Renal cortical epithelial cell (primary cell): ENCODE measurements at regions not wholly inside any gene's neighbourhood (a gene's known extent, or its start where the extent isn't known, plus 50 kb on each side); places are given as distances from the start of the nearest gene placed in this dataset.
"Not testable (repeated sequence)": the region's sequence is repeated elsewhere in the genome, so short reads cannot be mapped to it uniquely, and the experiment has no call there.

Experiments used
- DNase-seq: peaks from one replicate; pipeline ENCODE4 v3.0.0-alpha.2; 2011; ENCODE audit warnings: low read depth

- no peak for DNase-seq
Observed at GRCh38 chr10:33037726-33038125, 79.7 kb upstream of the ITGB1 start.

DNA sequence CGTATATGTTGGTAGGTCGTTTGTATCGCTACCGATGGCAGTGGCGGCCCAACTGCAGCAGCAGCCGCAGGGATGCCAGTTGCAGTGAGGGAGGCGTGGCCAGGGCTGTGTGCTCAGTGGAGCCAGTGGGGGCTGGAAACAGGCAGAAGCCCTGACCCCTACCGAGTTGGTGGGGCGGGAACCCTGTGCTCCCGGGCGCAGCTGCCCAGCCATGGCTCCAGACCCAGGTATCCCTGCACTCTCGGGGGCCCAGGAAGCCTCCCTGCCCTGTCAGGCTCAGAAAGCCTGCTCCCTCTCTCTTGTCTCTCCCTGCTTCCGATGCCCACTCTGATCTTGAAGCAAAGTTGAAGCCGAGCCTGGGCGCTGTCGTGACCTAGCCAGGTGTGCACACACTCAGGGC, 78.6 kb upstream of the ITGB1 start:
- DNase-seq: no peak

- no peak for DNase-seq
Observed at GRCh38 chr10:33035411-33035810, 77.4 kb upstream of the ITGB1 start.

- no peak for DNase-seq
Observed at GRCh38 chr10:33034931-33035330, 76.9 kb upstream of the ITGB1 start.

- DNase-seq: no peak
Observed at GRCh38 chr10:33032654-33033151, 74.7 kb upstream of the ITGB1 start.

- no peak for DNase-seq
Observed at GRCh38 chr10:33031815-33032653, 74.0 kb upstream of the ITGB1 start.

GRCh38 chr10:33031171-33031570, 73.1 kb upstream of the ITGB1 start:
- no peak for DNase-seq

GRCh38 chr10:33028515-33028914, 70.5 kb upstream of the ITGB1 start:
- not testable (repeated sequence) for DNase-seq

- no peak for DNase-seq
Observed at GRCh38 chr10:33027088-33027487, 69.1 kb upstream of the ITGB1 start.

DNA sequence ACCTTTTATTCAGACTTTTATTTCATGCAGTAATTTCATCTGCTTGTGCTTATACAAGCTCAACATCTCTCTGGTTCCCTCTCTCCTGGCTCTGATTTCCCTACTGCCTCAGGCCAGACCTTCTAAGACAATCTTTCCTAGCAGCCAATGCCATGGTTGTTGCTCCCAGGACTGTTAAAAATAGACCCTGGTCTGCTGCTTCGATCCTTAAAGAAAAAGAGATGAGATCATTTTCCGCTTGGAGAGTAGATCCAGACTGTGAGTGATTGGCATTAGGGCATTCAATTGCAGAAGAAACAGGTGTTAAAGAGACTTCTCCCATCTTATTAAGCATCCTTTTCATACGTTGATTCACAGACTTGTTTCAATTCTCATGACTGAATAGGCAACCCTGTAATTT, 68.4 kb upstream of the ITGB1 start:
- no peak for DNase-seq

- DNase-seq: no peak
Observed at GRCh38 chr10:33025910-33026309, 67.9 kb upstream of the ITGB1 start.

DNA sequence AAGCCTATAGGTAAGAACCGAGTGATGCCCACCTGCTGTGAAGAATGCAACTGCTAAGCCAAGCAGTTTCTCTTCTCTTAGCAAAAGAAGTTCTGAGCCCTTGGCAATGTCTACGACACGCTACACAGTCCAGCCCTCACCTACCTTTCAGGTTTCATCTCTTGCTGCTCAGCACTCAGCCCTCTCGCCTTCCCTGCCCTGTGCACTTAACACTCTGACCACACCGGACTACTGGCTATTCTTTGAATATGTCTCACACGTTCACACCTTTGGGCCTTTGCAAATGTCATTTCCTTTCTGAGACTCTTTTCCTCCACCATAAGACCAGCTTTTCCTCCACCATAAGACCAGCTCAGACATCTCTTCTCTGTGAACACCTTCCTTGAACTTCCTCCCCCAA, 67.0 kb upstream of the ITGB1 start:
- DNase-seq: no peak

- DNase-seq: no peak
Observed at GRCh38 chr10:33022691-33023090, 64.7 kb upstream of the ITGB1 start.

DNA sequence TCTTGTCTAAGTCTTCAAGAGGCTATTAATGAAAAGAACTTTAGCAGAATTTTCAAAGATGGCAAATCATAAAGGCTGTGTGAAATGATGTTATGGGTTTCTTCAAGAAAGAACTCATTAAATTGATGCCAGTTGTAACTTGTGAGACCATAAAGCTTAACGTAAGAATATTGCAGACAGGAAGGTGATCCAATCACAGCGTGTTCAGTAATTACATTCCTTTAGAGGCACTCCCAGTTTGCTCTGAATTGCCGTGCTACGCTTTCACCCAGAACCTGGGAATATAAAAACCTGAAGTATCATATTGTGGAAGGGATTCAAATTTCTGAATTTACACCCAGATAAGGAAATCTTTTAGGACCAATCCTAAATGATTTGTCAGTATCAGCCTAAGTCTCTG, 64.1 kb upstream of the ITGB1 start:
- DNase-seq: no peak

- no peak for DNase-seq
Observed at GRCh38 chr10:33016988-33017387, 59.0 kb upstream of the ITGB1 start.

DNA sequence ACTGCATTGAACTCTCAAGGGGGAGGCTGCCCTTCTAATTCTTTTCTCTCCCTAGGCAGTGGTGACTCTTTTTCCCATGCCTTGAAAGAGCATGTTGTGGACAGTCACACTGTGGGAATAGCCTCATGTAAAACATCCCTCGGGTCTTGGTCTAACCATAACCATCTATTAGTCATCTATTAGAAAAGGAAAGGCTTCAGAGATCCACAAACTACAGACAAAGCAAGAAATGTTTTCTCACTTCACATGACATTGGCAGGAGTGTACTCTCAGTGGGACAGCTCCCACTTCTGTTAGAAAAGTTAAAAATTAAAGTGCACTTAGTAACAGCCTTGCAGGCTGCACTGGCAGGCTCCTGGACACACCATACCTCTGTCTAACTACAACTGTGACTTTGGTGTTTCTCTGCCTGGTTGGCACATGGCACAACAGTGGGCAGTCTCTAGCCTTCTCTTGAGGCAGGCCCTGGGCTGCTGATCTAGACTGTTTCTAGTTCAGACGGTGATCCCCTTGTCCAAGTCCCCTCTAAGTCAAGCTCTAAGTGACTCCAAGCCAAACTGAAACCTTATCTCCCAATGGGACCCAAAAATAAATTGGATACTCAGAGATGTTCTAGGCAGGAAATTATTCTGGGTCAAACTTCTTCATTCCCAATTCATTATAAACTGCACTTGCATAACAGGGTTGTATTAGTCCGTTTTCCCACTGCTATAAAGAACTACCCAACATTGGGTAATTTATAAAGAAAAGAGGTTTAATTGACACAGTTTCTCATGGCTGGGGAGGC, 57.9 kb upstream of the ITGB1 start:
- peak; percentile 99 for DNase-seq

DNA sequence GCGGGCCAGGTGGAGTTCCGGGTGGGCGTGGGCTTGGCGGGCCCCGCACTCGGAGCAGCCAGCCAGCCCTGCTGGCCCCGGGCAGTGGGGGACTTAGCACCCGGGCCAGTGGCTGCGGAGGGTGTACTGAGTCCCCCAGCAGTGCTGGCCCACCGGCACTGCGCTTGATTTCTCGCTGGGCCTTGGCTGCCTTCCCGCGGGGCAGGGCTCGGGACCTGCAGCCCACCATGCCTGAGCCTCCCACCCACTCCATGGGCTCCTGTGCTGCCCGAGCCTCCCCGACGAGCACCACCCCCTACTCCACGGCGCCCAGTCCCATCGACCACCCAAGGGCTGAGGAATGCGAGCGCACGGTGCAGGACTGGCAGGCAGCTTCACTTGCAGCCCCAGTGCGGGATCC, 55.3 kb upstream of the ITGB1 start:
- DNase-seq: not testable (repeated sequence)

DNA sequence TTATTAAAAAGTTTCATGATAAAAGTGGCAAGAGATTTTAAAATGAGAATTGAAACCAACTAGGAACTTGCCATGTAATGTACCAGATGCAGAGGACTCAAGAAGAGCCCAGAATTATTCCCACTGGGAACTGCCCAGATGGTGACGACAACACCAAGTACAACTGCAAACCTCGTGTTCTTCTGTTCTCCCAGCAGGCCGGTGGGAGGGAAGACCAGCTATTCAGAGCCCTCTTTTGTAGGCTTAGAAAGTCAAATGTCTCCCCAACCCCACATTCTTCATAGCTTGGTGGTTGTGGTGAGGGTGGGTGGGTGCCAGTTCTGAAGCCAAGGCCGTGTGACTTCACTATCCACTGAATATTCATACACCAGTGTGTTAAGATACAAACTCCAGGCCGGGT, 54.3 kb upstream of the ITGB1 start:
- DNase-seq: no peak

DNA sequence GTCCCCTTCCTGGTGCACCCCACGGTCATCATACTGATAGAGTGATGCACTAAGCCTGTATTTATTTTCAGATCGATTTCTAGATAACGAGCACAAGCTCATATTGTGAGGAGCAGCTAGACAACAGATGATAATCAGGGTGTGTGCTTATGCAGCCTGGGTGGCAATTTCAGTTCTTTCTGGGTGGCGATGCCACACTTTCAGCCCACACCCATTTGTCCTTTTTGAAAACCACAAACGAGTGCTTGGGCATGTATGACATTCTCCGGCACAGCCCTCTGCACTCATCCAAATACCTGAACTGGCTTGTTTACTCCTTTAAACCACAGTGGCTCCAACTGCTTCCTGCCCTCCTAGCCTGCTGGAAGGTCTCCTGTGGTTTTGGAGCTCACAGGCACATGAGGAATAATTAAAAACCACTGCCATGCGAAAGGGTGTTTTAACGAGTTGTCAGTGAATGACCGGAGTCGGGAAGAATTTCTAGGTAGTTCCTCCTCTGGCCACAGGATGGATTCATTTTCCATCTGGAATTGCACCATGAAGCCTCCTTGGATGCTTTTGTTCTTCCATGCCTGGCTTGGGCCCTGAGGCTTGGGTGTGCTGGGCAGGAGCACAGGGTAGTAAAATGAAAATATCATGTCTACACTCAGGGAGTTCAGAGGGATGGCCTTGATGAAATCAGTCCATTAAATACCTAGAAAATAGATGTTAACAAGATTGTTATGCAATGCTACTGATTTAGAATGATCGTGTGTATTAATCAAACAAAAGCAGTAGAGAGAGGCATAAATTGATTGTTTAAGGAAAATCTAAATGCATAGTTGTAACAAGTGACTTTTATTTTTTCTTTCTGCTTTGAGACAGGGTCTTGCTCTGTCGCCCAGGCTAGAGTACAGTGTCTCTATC, 52.4 kb upstream of the ITGB1 start:
- DNase-seq: peak; percentile 99

GRCh38 chr10:33009244-33010131, 51.5 kb upstream of the ITGB1 start:
- no peak for DNase-seq
